HG03097 (cell line): ENCODE measurements at regions not wholly inside any gene's neighbourhood (a gene's known extent, or its start where the extent isn't known, plus 50 kb on each side); places are given as distances from the start of the nearest gene placed in this dataset.

Source experiments
- ATAC-seq: cut with Tn5 transposase; IDR thresholded peaks from one replicate; pipeline ENCODE4 v1.9.1; 2021; ENCODE audit not compliant: unreplicated experiment, low FRiP score

- no peak for ATAC-seq
These were observed 451.4 kb downstream of the WDR72 start for GRCh38 chr15:53307952-53308624.

DNA sequence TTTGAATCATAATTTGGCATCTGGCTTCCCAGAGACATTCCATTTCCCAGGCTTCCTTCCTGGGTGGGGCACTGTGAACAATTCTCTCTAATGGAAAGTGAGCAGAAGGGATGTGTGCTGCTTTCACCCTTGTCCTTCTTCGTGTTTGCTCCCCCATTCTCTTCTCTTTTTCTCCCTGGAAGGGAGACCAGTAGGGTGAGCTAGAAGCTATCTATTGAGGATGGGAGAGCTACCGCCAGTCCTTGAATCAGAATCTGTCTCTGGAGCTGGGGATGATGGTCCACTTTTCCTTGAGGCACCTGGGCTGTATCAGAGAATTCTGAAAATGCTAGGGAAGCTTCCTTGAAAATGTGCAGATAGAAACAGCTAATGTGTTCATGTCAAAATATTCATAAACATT is 453.9 kb downstream of the WDR72 start:
- no peak for ATAC-seq

DNA sequence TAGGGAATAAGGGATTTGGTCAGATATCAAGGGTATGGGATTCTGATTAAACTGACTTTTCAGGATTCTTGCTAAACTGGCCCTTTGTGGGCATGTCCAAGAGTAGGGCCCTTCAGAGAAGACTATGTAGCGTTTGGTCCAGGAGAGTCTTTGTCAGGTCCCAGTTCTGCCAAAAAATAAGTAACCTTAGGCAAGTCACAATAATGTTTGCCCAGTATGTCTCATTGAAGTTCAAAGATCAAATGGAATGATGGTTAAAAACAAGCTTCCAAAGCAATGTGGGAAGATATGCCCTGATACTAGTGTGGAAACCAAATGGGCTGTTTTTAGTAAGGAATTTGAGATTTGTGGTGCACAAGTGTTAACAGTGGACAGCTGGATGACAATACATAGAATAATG is 454.4 kb downstream of the WDR72 start:
- no peak for ATAC-seq

DNA sequence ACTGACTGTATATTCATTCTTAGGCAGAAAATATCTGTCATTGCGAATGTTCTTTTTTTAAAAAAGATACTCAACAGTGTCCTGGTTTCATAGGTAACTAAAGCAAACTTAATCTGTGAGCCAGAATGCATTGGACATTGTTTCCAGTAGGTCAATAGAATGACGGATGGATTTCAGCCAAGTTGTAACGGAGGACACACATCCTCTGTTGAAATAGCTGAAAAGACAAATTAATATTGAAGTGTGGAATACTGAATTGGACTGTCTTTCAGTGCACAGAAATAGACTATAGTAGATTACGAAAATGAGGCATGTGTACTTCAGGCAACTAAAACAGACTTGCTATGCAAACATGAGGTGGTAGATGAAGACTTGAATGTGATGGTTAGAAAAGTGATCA is 461.6 kb downstream of the WDR72 start:
- ATAC-seq = no peak

DNA sequence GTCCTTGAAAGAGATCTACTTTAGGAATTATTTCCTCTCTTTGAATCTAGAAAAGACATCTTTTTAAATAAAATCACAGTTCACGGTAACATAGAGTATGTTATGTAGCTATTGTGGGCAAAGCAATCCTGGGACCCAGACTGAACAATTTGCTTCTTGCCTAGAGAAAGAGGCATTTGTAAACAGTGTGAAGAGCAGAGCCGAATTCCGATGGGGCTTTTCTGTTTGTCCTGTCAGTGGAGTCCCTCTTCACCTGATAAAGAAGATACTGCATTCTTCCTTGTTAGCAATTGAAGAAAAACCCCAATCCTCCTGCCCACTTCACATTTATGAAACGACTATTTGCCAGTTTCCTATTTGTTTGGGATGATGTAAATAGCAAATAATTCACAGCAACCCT is 462.9 kb downstream of the WDR72 start:
- no peak for ATAC-seq

DNA sequence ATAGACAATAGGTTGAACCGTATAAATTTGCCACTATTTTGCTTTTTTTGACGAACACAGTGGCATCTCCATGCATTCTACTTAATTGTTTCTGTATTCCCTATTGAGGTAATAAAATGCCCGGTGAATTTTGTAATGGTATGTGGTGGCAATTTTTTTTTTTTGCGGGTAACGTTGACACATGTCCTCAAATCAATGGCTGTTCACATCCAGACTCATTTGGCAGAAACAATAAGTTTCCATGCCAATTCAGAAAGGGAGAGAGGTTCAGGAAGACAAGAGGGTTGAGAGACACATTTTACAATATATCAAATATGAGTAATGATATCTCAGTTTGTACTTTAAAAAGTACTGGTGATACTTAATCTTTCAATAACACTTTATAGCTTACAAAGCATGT is 463.9 kb downstream of the WDR72 start:
- no peak for ATAC-seq

GRCh38 chr15:53288542-53288941 is 470.9 kb downstream of the WDR72 start:
- ATAC-seq = no peak

DNA sequence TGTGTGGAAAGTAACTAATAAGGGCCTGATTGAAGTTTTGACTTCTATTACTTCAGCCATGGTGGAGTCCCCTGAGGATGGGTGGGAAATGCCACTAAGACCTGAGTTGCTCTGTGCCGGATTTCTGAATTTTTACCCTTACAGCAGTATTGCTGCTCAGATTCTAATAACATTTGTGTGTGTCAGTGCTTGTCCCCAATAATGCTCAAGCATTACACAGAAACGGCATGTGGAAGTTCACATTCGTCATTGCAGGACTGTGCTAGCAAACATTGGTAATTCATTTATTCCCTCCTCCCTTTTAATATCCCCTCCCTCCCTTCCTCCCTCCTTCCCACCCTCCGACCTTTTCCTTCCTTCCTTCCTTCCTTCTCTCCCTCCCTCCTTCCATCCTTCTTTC is 484.5 kb upstream of the ONECUT1 start:
- no peak for ATAC-seq

DNA sequence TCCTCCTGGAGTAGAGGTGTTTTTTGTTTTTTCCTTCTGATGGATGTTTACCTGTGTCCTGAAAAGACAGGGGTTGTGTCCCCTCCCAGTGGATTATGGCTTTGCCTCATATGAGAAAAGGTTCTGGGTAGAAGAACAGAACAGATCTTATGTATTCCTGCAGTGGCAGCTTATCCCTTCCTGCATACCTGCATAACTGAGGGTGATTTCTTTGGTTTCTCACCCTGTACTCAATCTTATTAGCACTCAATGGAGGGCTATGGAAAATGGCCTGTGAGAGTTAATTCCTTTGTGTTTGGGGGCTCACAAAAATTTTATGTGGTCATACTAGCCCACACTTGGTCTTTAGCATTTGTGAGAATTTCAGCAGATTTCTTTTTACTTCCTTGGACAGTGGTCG is 482.0 kb upstream of the ONECUT1 start:
- ATAC-seq = no peak

DNA sequence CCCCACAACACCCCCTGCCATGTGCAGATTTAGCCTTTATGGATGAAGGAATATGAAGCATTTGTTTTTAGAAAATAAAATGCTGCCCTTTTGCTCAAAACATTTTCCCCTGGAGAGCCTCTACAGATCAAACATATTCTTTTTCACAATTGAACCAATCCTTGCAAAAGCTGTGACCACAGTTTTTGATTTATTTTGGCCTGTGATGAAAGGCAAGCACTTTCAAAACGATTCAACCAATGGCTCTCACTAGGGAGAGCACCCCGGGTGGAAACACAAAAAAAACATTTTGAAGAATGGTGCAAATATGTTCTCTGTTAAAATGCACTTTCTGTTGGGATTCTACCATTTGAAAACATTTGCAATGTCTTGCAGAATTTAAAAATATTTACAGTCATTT is 476.0 kb upstream of the ONECUT1 start:
- no peak for ATAC-seq

DNA sequence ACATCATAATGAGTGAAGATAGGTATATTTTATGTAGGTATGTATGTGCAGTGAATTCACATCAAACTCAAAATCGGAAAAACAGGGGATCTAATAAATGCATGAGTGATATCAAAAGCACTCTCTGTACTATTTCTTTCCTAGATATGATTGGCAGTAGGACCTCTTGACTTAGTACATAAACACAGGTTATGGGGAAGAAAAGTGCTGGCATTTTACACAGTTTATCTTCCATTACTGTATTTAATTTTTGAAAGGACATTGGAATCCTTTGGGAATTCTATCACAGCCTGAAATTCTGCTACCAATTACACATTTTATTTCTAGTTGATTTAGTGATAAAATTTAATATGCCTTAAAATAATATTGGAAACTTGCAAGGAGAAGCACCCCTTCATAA is 470.5 kb upstream of the ONECUT1 start:
- no peak for ATAC-seq

DNA sequence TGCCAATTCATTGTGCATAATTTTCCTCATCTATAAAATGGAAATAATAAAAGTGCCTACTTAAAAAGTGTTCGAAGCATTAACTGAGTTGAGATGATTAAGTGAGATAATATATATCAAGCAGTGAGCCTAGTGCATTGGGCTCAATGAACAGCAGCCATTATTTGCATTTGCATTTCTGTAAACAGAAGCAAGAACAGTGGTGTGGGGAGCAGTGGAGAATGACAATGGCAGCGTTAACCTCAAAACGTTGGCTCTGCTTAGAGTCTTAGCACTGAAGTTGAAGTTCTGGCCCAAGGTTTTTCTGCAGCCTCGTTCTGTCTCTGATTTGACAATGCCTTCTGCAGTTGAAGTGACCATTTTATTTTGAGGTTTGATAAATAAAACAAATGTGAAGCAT is 466.3 kb upstream of the ONECUT1 start:
- no peak for ATAC-seq

GRCh38 chr15:53256043-53256442 is 465.9 kb upstream of the ONECUT1 start:
- ATAC-seq = no peak

- no peak for ATAC-seq
These were observed 461.9 kb upstream of the ONECUT1 start for GRCh38 chr15:53251996-53252395.

DNA sequence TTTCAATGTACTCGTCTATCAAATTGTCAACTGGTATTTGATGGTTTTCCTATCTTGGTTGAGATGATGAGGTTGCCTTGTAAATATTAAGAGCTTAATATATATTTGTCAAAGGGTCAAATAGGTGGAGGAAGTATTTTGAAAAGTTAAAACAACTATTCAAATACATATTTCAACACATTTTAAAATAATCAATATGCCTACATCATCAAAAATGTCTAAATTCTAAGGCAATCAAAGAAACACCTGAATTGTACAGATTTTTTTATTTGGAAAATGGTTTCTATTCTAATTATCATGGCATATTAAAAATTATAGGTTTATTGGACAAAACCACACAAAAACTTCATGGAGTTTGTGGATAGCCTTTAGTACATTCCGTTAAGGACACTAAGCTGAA is 461.4 kb upstream of the ONECUT1 start:
- no peak for ATAC-seq

DNA sequence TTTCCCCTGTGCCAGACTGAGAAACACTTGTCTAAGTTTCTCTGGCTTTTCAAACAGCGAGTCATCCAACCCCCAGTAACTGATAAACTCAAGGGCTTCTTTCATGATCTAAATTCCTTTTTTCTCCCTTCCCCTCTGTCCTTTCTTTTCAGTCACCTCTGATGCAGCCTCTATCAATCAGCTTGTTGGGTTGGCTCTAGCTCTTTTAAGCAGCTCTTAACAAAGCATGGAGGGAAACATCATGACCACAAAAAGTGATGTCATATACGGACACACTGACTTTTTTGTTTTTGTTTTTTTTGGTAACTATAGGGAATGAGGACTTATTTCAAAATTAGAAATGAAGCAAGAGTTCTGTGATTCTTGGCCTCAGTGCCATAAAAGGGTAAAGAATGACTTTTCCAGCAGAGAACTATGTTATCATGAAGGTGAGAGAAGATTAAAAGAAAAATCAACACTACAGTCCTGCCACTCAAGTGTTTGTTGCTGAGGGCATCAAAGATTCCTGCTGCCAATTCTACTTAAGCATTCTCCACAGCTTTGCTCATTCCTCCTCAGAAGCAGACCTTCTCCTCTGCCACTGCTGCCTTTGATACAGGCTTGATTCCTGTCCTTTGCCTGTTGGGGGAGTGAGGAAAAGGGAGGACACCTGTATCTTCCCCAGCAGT is 457.0 kb upstream of the ONECUT1 start:
- no peak for ATAC-seq

DNA sequence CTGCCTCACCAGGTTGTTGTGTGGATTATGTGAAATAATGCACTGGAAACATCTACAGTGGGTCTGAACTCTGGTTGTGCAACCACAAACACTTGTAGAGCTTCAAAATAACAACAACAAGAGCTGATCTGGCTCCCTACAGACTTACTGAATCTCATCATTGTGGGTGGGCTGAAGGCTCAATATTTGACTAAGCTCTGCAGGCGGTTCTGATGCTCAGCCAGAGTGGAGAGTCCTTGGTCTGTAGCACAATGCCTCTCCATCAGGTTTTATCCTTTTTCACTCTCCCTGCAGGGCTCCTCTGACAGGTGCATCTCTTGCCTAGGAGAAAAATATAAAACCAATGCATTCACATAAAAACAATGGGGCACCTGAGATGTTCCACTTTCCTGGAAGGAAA is 456.3 kb upstream of the ONECUT1 start:
- ATAC-seq = no peak

GRCh38 chr15:53233801-53234200 is 443.7 kb upstream of the ONECUT1 start:
- no peak for ATAC-seq

DNA sequence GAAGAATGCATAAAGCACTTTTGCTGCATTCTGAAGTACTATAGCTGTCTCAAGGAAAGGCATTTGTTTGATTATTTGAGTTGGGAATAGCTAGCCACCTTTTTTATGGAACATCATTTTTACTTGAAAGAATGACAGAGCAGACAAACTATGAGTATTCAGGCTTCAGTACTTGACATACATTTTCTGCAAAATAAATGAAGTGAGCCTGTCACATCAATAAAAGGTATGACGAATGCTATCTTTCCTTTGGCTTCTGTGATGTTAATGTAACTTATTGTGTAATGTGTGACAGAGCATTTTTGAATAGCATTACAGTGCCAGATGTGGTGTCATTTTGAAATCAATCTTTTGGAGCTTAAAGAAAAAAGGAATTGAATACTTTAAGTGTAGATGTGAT is 440.3 kb upstream of the ONECUT1 start:
- no peak for ATAC-seq

GRCh38 chr15:53226559-53226958 is 436.4 kb upstream of the ONECUT1 start:
- no peak for ATAC-seq

DNA sequence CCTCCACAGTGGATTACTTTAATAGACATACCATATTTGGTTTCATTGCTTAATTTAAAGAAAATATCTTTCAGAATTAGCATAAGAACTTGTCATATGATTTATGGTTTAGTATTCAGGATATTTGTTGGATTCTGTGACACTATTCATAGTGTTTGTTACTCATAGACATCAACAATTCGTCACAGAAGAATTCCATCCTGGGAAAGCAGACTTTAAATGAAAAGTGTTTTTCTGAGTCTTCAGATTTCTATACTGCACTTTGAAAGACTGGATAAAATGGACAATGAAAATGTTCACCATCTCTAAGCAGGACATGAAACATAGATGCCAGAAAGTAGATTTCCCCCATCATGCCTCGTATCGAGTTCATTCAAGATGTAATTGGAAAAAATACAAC is 435.6 kb upstream of the ONECUT1 start:
- no peak for ATAC-seq

GRCh38 chr15:53224371-53224770 is 434.2 kb upstream of the ONECUT1 start:
- ATAC-seq = no peak

DNA sequence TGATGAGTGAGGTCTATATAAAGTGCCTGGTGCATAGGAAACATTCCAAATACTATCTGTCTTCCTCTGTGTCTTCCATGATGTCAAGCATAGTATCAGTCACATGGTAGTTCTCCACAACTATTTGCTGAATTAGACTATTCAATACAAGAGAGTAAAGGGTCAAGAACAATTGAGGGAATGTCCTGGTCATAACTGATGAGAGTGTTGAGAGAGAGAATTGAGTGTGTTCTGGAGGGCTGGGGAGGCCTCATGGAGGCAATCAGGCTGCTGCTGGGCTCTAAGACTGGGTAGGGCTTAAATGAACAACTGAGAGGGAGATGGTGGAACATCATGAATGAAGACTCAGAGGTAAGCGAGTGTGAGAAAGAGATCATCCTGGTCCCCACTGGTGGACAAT is 433.7 kb upstream of the ONECUT1 start:
- ATAC-seq = no peak
